Non-pigmented ciliary epithelial cell (primary cell): ENCODE measurements at regions not wholly inside any gene's neighbourhood (a gene's known extent, or its start where the extent isn't known, plus 50 kb on each side); places are given as distances from the start of the nearest gene placed in this dataset.

Experiments
- DNase-seq: peaks from one replicate; pipeline ENCODE4 v3.0.0-alpha.2; 2010; ENCODE audit warnings: low read depth

DNA sequence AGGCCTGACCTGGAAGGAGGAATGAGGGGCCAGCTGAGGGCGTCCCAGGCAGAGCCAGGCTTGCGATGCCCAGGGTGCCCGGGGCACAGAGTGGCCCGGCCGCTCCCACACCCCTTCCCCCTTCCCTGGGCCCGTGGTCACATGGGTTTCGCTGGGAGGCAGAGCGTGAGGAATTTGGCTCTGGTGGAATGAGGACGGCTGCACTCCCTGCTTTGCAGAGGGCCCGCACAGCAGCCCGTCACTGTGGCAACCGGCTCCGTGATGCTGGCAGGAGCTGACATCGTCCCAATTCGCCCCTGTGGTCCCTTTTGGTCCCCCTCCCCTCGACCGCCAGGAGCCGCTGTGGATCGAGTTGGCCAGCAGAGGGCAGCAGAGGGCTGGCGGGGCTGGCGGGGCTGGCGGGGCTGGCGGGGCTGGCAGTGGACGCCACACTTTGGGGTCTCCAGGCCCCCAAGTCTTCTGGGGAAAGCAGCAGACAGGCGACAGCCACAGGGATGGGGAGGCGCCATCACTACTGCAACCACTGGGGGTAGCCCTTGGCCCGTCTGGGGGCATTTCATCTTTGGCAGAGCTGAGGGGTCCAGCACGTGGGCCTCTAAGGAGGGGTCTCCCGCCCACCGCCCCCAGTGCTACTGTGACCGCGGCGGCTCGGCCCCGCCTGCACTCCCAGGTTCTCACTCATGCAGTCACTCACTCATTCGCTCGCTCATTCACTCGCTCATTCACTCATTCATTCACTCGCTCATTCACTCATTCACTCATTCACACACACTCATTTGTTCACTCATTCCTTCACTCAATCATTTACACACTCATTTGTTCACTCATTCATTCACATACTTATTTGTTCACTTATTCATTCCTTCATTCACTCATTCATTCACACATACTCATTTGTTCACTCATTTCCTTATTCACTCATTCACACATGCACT lies 49.7 kb upstream of the BHLHE23 start:
- no peak for DNase-seq
